KMS-11 (cell line): ENCODE measurements at regions not wholly inside any gene's neighbourhood (a gene's known extent, or its start where the extent isn't known, plus 50 kb on each side); places are given as distances from the start of the nearest gene placed in this dataset.

Experiments
- H2AFZ ChIP-seq: fragments of 200-600 bp; sonication (generic); 2 replicates; pipeline ENCODE4 v1.6.1; 2016; ENCODE audit warnings: antibody characterized with exemption, mixed run types, low read depth
- H3K27ac ChIP-seq: fragments of 200-600 bp; sonication (generic); 2 replicates; pipeline ENCODE4 v1.6.1; 2016; ENCODE audit warnings: mild to moderate bottlenecking, mixed run types
- H3K27me3 ChIP-seq: fragments of 200-600 bp; sonication (generic); 2 replicates; pipeline ENCODE4 v1.6.1; 2017; ENCODE audit warnings: mild to moderate bottlenecking, low read depth, mixed run types, moderate library complexity; ENCODE audit not compliant: insufficient read depth
- H3K36me3 ChIP-seq: fragments of 200-600 bp; sonication (generic); 2 replicates; pipeline ENCODE4 v1.6.1; 2017; ENCODE audit warnings: mild to moderate bottlenecking, mixed run types; ENCODE audit not compliant: insufficient read depth
- H3K4me1 ChIP-seq: fragments of 200-600 bp; sonication (generic); 2 replicates; pipeline ENCODE4 v1.6.1; 2016; ENCODE audit warnings: mild to moderate bottlenecking, low read depth, mixed run types; ENCODE audit not compliant: poor library complexity, severe bottlenecking
- H3K4me2 ChIP-seq: fragments of 200-600 bp; sonication (generic); 2 replicates; pipeline ENCODE4 v1.7.0; 2016; ENCODE audit warnings: mild to moderate bottlenecking, mixed run types
- H3K4me3 ChIP-seq: fragments of 200-600 bp; sonication (generic); IDR thresholded peaks from 2 replicates; pipeline ENCODE4 v1.6.1; 2017; ENCODE audit warnings: low read depth, low read length, mixed read lengths; ENCODE audit not compliant: insufficient read depth
- H3K79me2 ChIP-seq: fragments of 200-600 bp; sonication (generic); 2 replicates; pipeline ENCODE4 v1.6.1; 2016; ENCODE audit warnings: low read depth, mixed run types; ENCODE audit not compliant: insufficient read depth
- H3K9ac ChIP-seq: fragments of 200-600 bp; sonication (generic); 2 replicates; pipeline ENCODE4 v1.6.1; 2016; ENCODE audit warnings: mild to moderate bottlenecking, mixed run types
- H4K20me1 ChIP-seq: fragments of 200-600 bp; sonication (generic); 2 replicates; pipeline ENCODE4 v1.6.1; 2016; ENCODE audit warnings: mild to moderate bottlenecking, mixed run types; ENCODE audit not compliant: insufficient read depth
- CTCF ChIP-seq: fragments of 200-600 bp; sonication (generic); conservative IDR thresholded peaks from 2 replicates; pipeline ENCODE4 v1.6.1; 2017; ENCODE audit warnings: low read depth, mild to moderate bottlenecking, antibody characterized with exemption, low read length, moderate library complexity, mixed read lengths

- H3K9ac ChIP-seq, result no peak overlapping the region
- no peaks in the 10 kb centered on the region for H3K36me3 ChIP-seq
- no peak for TF ChIP-seq CTCF
- no peaks in the 10 kb centered on the region for H3K27me3 ChIP-seq
- H3K4me2 ChIP-seq, result no peak overlapping the region
- no peak overlapping the region for H3K4me3 ChIP-seq
- H3K4me1 ChIP-seq, result no peaks in the 10 kb centered on the region
- no peaks in the 10 kb centered on the region for H3K79me2 ChIP-seq
- no peaks in the 10 kb centered on the region for H4K20me1 ChIP-seq
- no peak overlapping the region for H2AFZ ChIP-seq
- no peak overlapping the region for H3K27ac ChIP-seq
Observed at GRCh38 chr6:14697427-14697826, 548.4 kb upstream of the JARID2 start.

- Histone ChIP-seq H3K4me3 (no peak overlapping the region), H3K4me2 (no peak overlapping the region), H3K27me3 (no peaks in the 10 kb centered on the region), H4K20me1 (no peaks in the 10 kb centered on the region), H3K36me3 (no peaks in the 10 kb centered on the region), H3K4me1 (no peaks in the 10 kb centered on the region), H3K27ac (no peak overlapping the region), H3K79me2 (no peaks in the 10 kb centered on the region), H2AFZ (no peak overlapping the region), H3K9ac (no peak overlapping the region)
- TF ChIP-seq CTCF, result no peak
Observed at GRCh38 chr6:14699803-14700601, 545.9 kb upstream of the JARID2 start.

- Histone ChIP-seq H3K4me2 (no peak overlapping the region), H3K36me3 (no peaks in the 10 kb centered on the region), H3K4me1 (no peaks in the 10 kb centered on the region), H3K9ac (no peak overlapping the region), H3K27me3 (no peaks in the 10 kb centered on the region), H3K4me3 (no peak overlapping the region), H3K79me2 (no peaks in the 10 kb centered on the region), H3K27ac (no peak overlapping the region), H2AFZ (no peak overlapping the region), H4K20me1 (no peaks in the 10 kb centered on the region)
- TF ChIP-seq CTCF, result no peak
Observed at GRCh38 chr6:14701946-14702345, 543.9 kb upstream of the JARID2 start.

GRCh38 chr6:14702678-14703077, 543.2 kb upstream of the JARID2 start:
- Histone ChIP-seq H2AFZ (no peak overlapping the region), H3K27ac (no peak overlapping the region), H3K4me3 (no peak overlapping the region), H3K9ac (no peak overlapping the region), H3K36me3 (no peaks in the 10 kb centered on the region), H3K79me2 (no peaks in the 10 kb centered on the region), H4K20me1 (no peaks in the 10 kb centered on the region), H3K4me1 (no peaks in the 10 kb centered on the region), H3K27me3 (no peaks in the 10 kb centered on the region), H3K4me2 (no peak overlapping the region)
- TF ChIP-seq CTCF, result no peak
